ENCODE measurements at regions not wholly inside any gene's neighbourhood (a gene's known extent, or its start where the extent isn't known, plus 50 kb on each side); places are given as distances from the start of the nearest gene placed in this dataset.
"Not testable (repeated sequence)": the region's sequence is repeated elsewhere in the genome, so short reads cannot be mapped to it uniquely, and the experiment has no call there.

GRCh38 chr1:228546541-228547463 is 59.6 kb downstream of the RNF187 start:
- DNase-seq: no peak

- no peak for DNase-seq
These were observed 60.2 kb downstream of the RNF187 start for GRCh38 chr1:228547464-228547792.

- no peak for DNase-seq
These were observed 61.6 kb downstream of the RNF187 start for GRCh38 chr1:228548788-228549187.

- no peak for DNase-seq
These were observed 65.5 kb downstream of the RNF187 start for GRCh38 chr1:228552596-228553176.

- no peak for DNase-seq
These were observed 66.9 kb downstream of the RNF187 start for GRCh38 chr1:228554107-228554506.

- DNase-seq: peak; percentile 0
These were observed 68.2 kb downstream of the RNF187 start for GRCh38 chr1:228555074-228555994.

GRCh38 chr1:228556634-228557430 is 69.7 kb downstream of the RNF187 start:
- DNase-seq: not testable (repeated sequence)

Data from GDM1 (cell line).